ENCODE measurements at regions not wholly inside any gene's neighbourhood (a gene's known extent, or its start where the extent isn't known, plus 50 kb on each side); places are given as distances from the start of the nearest gene placed in this dataset.
"Not testable (repeated sequence)": the region's sequence is repeated elsewhere in the genome, so short reads cannot be mapped to it uniquely, and the experiment has no call there.

- peak; percentile 32 for TF ChIP-seq CTCF (IDR thresholded peaks at IDR 0.05; ENCODE audit: low read depth, low read length)
- TF ChIP-seq EZH2phosphoT487 (IDR thresholded peaks at IDR 0.05; ENCODE audit: low read depth): not testable (repeated sequence)
Observed at GRCh38 chrX:89350024-89350423, 571.7 kb upstream of the TGIF2LX start.
